ENCODE measurements at regions not wholly inside any gene's neighbourhood (a gene's known extent, or its start where the extent isn't known, plus 50 kb on each side); places are given as distances from the start of the nearest gene placed in this dataset.

DNA sequence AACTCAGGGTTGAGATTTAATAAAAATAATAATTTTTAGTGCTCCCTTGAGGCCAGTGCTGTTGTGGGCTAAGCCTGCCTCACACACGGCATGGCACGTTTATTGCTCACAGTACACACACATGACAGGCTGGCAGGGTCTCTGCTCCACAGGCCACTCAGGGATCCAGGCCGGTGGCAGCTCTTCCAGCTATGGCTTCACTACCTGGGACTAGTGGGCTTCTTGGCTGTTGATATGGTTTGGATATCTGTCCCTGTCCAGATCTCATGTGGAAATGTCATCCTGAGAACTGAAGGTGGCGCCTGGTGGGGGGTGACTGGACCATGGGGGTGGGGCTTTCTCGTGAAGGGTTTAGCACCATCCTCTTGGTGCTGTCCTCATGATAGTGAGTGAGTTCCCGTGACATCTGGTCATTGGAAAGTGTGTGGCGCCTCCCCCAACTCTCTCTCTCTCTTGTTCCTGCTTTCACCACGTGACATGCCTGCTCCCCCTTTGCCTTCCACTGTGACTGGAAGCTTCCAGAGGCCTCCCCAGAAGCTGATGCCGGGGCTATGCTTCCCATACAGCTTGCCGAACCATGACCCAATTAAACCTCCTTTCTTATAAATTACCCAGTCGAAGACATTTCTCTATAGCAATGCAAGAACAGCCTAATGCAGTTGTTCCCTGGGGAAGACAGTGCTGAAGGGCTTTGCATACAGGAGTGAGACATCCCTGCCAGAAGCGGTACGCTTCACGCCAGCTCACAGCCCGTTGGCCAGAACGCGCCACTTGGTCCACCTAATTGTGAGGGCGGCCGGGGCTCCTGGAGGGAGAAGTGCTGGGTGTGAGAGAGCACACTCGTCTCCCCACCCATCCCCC is 226.9 kb upstream of the C1orf174 start:
- TF ChIP-seq, protein P1, sequence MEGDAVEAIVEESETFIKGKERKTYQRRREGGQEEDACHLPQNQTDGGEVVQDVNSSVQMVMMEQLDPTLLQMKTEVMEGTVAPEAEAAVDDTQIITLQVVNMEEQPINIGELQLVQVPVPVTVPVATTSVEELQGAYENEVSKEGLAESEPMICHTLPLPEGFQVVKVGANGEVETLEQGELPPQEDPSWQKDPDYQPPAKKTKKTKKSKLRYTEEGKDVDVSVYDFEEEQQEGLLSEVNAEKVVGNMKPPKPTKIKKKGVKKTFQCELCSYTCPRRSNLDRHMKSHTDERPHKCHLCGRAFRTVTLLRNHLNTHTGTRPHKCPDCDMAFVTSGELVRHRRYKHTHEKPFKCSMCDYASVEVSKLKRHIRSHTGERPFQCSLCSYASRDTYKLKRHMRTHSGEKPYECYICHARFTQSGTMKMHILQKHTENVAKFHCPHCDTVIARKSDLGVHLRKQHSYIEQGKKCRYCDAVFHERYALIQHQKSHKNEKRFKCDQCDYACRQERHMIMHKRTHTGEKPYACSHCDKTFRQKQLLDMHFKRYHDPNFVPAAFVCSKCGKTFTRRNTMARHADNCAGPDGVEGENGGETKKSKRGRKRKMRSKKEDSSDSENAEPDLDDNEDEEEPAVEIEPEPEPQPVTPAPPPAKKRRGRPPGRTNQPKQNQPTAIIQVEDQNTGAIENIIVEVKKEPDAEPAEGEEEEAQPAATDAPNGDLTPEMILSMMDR (IDR thresholded peaks at IDR 0.05) = no peak
- no peak for TF ChIP-seq POLR2A (IDR thresholded peaks at IDR 0.05)
